H9 (cell line): ENCODE measurements at regions not wholly inside any gene's neighbourhood (a gene's known extent, or its start where the extent isn't known, plus 50 kb on each side); places are given as distances from the start of the nearest gene placed in this dataset.

ENCODE experiments used
- DNase-seq: peaks from one replicate; pipeline ENCODE4 v3.0.0-alpha.2; 2017
- H2AFZ ChIP-seq: one replicate; pipeline ENCODE4 v1.6.1; 2013; ENCODE audit warnings: mild to moderate bottlenecking, low read length, control low read depth, moderate library complexity
- H2AK5ac ChIP-seq: 2 replicates; pipeline ENCODE4 v1.6.1; 2013; ENCODE audit warnings: low read length, control low read depth, mixed read lengths; ENCODE audit not compliant: insufficient read length
- H2BK120ac ChIP-seq: one replicate; pipeline ENCODE4 v1.6.1; 2013; ENCODE audit warnings: low read depth, mild to moderate bottlenecking, low read length, control low read depth, inconsistent platforms; ENCODE audit not compliant: poor library complexity, severe bottlenecking
- H2BK12ac ChIP-seq: 2 replicates; pipeline ENCODE4 v1.6.1; 2013; ENCODE audit warnings: low read length, control low read depth, mixed read lengths, low read depth; ENCODE audit not compliant: insufficient read length
- H2BK15ac ChIP-seq: 2 replicates; pipeline ENCODE4 v1.6.1; 2013; ENCODE audit warnings: low read depth, low read length, control low read depth
- H2BK20ac ChIP-seq: one replicate; pipeline ENCODE4 v1.6.1; 2013; ENCODE audit warnings: low read depth, mild to moderate bottlenecking, low read length, control low read depth, inconsistent platforms; ENCODE audit not compliant: poor library complexity, severe bottlenecking
- H2BK5ac ChIP-seq: 2 replicates; pipeline ENCODE4 v1.6.1; 2013; ENCODE audit warnings: low read length, control low read depth, mixed read lengths; ENCODE audit not compliant: insufficient read length
- H3K14ac ChIP-seq: 2 replicates; pipeline ENCODE4 v1.6.1; 2013; ENCODE audit warnings: low read length, control low read depth; ENCODE audit not compliant: insufficient read depth
- H3K18ac ChIP-seq: 2 replicates; pipeline ENCODE4 v1.6.1; 2013; ENCODE audit warnings: low read depth, mild to moderate bottlenecking, mixed read lengths, low read length, control low read depth; ENCODE audit not compliant: insufficient read length
- H3K23ac ChIP-seq: 2 replicates; pipeline ENCODE4 v1.6.1; 2013; ENCODE audit warnings: low read length, control low read depth, mixed read lengths, low read depth; ENCODE audit not compliant: insufficient read length
- H3K23me2 ChIP-seq: 2 replicates; pipeline ENCODE4 v1.6.1; 2013; ENCODE audit warnings: low read depth, mild to moderate bottlenecking, mixed read lengths, low read length, control low read depth; ENCODE audit not compliant: insufficient read length, poor library complexity, severe bottlenecking
- H3K27ac ChIP-seq: 2 replicates; pipeline ENCODE4 v1.5.1; 2013; ENCODE audit warnings: low read length, control low read depth, mixed read lengths, low read depth; ENCODE audit not compliant: insufficient read length
- H3K27me3 ChIP-seq: 2 replicates; pipeline ENCODE4 v1.6.1; 2013; ENCODE audit warnings: low read length, control low read depth, inconsistent platforms; ENCODE audit not compliant: insufficient read depth
- H3K4ac ChIP-seq: 2 replicates; pipeline ENCODE4 v1.6.1; 2013; ENCODE audit warnings: low read depth, mild to moderate bottlenecking, control low read depth, inconsistent platforms, low read length, moderate library complexity
- H3K4me1 ChIP-seq: 2 replicates; pipeline ENCODE4 v1.6.1; 2013; ENCODE audit warnings: low read length, control low read depth, inconsistent platforms; ENCODE audit not compliant: insufficient read depth
- H3K4me2 ChIP-seq: 2 replicates; pipeline ENCODE4 v1.6.1; 2013; ENCODE audit warnings: low read length, control low read depth, mixed read lengths; ENCODE audit not compliant: insufficient read length, insufficient read depth
- H3K56ac ChIP-seq: 2 replicates; pipeline ENCODE4 v1.6.1; 2013; ENCODE audit warnings: low read depth, mild to moderate bottlenecking, mixed read lengths, low read length, control low read depth; ENCODE audit not compliant: insufficient read length
- H3K79me1 ChIP-seq: 2 replicates; pipeline ENCODE4 v1.6.1; 2013; ENCODE audit warnings: low read depth, mild to moderate bottlenecking, moderate library complexity, low read length, control low read depth, inconsistent platforms; ENCODE audit not compliant: insufficient read depth, poor library complexity, severe bottlenecking
- H3K79me2 ChIP-seq: 2 replicates; pipeline ENCODE4 v1.6.1; 2013; ENCODE audit warnings: low read length, control low read depth, inconsistent platforms; ENCODE audit not compliant: insufficient read depth
- H3K9ac ChIP-seq: 2 replicates; pipeline ENCODE4 v1.6.1; 2013; ENCODE audit warnings: low read length, control low read depth, mixed read lengths; ENCODE audit not compliant: insufficient read length; ENCODE audit errors: extremely low read depth
- H3K9me3 ChIP-seq: one replicate; pipeline ENCODE4 v1.6.1; 2013; ENCODE audit warnings: low read depth, low read length, inconsistent platforms; ENCODE audit not compliant: control insufficient read depth
- H3T11ph ChIP-seq: one replicate; pipeline ENCODE4 v1.6.1; 2013; ENCODE audit warnings: mild to moderate bottlenecking, low read length, control low read depth, inconsistent platforms
- H4K20me1 ChIP-seq: one replicate; pipeline ENCODE4 v1.6.1; 2013; ENCODE audit not compliant: control insufficient read depth, insufficient read length, insufficient read depth
- H4K5ac ChIP-seq: 2 replicates; pipeline ENCODE4 v1.6.1; 2013; ENCODE audit warnings: low read depth, mild to moderate bottlenecking, mixed read lengths, low read length, control low read depth; ENCODE audit not compliant: insufficient read length
- H4K8ac ChIP-seq: replicated peaks from 2 replicates; pipeline ENCODE4 v1.6.1; 2013; ENCODE audit warnings: low read length, control low read depth, mixed read lengths, low read depth; ENCODE audit not compliant: insufficient read length
- H4K91ac ChIP-seq: 2 replicates; pipeline ENCODE4 v1.6.1; 2013; ENCODE audit warnings: low read depth, mild to moderate bottlenecking, moderate library complexity, mixed read lengths, low read length, control low read depth; ENCODE audit not compliant: insufficient read length
- H3K27ac Mint-ChIP-seq, 3 experiments: 2 replicates in 2 of 3; 3 replicates in 1 of 3; pipeline ENCODE4 v1.8.0; 2020 to 2021; ENCODE audit warnings: mixed read lengths in 3 of 3, mild to moderate bottlenecking in 1 of 3, moderate library complexity in 1 of 3
- H3K27me3 Mint-ChIP-seq: 2 replicates; pipeline ENCODE4 v1.8.0; 2021; ENCODE audit warnings: low read depth, mild to moderate bottlenecking, moderate library complexity, mixed read lengths
- H3K36me3 Mint-ChIP-seq, 3 experiments: 2 replicates in 2 of 3; 3 replicates in 1 of 3; pipeline ENCODE4 v1.8.0; 2020 to 2021; ENCODE audit warnings: low read depth in 3 of 3, mixed read lengths in 3 of 3; ENCODE audit not compliant: insufficient read depth in 1 of 3
- H3K4me1 Mint-ChIP-seq, 2 experiments: 2 replicates each; pipeline ENCODE4 v1.8.0; 2020; ENCODE audit warnings: mixed read lengths in 2 of 2
- H3K4me3 Mint-ChIP-seq, 2 experiments: 2 replicates in 1 of 2; 3 replicates in 1 of 2; pipeline ENCODE4 v1.8.0; 2020 to 2021; ENCODE audit warnings: mild to moderate bottlenecking in 2 of 2, mixed read lengths in 2 of 2, moderate library complexity in 1 of 2
- H3K9me3 Mint-ChIP-seq, 2 experiments: 2 replicates in 1 of 2; 3 replicates in 1 of 2; pipeline ENCODE4 v1.8.0; 2020; ENCODE audit warnings: mild to moderate bottlenecking in 2 of 2, mixed read lengths in 2 of 2, moderate library complexity in 1 of 2
- CTCF ChIP-seq: fragments of 200-600 bp; sonication (generic); conservative IDR thresholded peaks from 3 replicates; pipeline ENCODE4 v1.8.0; 2021; ENCODE audit warnings: antibody characterized with exemption, mild to moderate bottlenecking
- WGBS: extraction: QIAGEN DNeasy Blood & Tissue Kit; methylation state at CpG from one replicate; pipeline ENCODE4 v1.1.7; 2013; ENCODE audit warnings: missing lambda C conversion rate, low lambda C conversion rate, mixed read lengths; ENCODE audit not compliant: insufficient read length; ENCODE audit errors: extremely low coverage; 5-methylcytosine and 5-hydroxymethylcytosine counted together

GRCh38 chr2:105560157-105560556 is 161.3 kb upstream of the FHL2 start:
- Histone ChIP-seq H4K91ac (no peak overlapping the region), H4K20me1 (no peaks in the 10 kb centered on the region), H3K14ac (no peak overlapping the region), H2BK5ac (no peak overlapping the region), H3K27ac (no peak overlapping the region), H4K8ac (no peak overlapping the region), H3K79me2 (no peaks in the 10 kb centered on the region), H3K9ac (no peak overlapping the region), H2BK15ac (no peak overlapping the region), H3K56ac (no peak overlapping the region), H4K5ac (no peak overlapping the region), H3K23ac (no peak overlapping the region), H3K9me3 (no peaks in the 10 kb centered on the region), H3T11ph (no peak overlapping the region), H2AFZ (no peak overlapping the region), H3K23me2 (no peaks in the 10 kb centered on the region), H2AK5ac (no peak overlapping the region), H3K4me2 (no peak overlapping the region), H2BK12ac (no peak overlapping the region), H3K79me1 (no peaks in the 10 kb centered on the region), H3K18ac (no peak overlapping the region), H2BK120ac (no peak overlapping the region), H2BK20ac (no peak overlapping the region), H3K4ac (no peak overlapping the region), H3K4me1 (no peaks in the 10 kb centered on the region), H3K27me3 (no peaks in the 10 kb centered on the region)
- WGBS: no CpG with 5 or more reads among the region's 10 CpGs
- no peak overlapping the region for H3K27ac Mint-ChIP-seq
- no peaks in the 10 kb centered on the region for H3K4me1 Mint-ChIP-seq
- H3K27me3 Mint-ChIP-seq: peaks cover 23% of the 10 kb centered on the region
- H3K4me3 Mint-ChIP-seq: no peak overlapping the region
- H3K36me3 Mint-ChIP-seq: no peaks in the 10 kb centered on the region
- H3K9me3 Mint-ChIP-seq: no peaks in the 10 kb centered on the region
- no peak for TF ChIP-seq CTCF
- DNase-seq: no peak
